RWPE1 (cell line): ENCODE measurements at regions not wholly inside any gene's neighbourhood (a gene's known extent, or its start where the extent isn't known, plus 50 kb on each side); places are given as distances from the start of the nearest gene placed in this dataset.

Experiments used
- CTCF ChIA-PET: fragments of 350-600 bp; sonication (Branson Sonifier 250); formaldehyde crosslinking; extraction: SDS; loops from one replicate; lab custom pipeline; 2021; lab: Yijun Ruan, JAX
- POLR2A ChIA-PET: fragments of 400-600 bp; formaldehyde crosslinking; extraction: SDS; loops from one replicate; lab custom pipeline; 2020; ENCODE audit warnings: antibody characterized with exemption; ENCODE audit not compliant: low non-redundant PET; lab: Yijun Ruan, JAX
- DNase-seq: peaks from one replicate; pipeline ENCODE4 v3.0.0; 2012; ENCODE audit warnings: low spot score
- H3K27ac ChIP-seq: fragments of 450-650 bp; 2 replicates; pipeline ENCODE4 v1.5.1; 2017
- CTCF ChIP-seq: fragments of 450-650 bp; conservative IDR thresholded peaks from 2 replicates; pipeline ENCODE4 v1.5.1; 2017; ENCODE audit warnings: low read depth, mild to moderate bottlenecking

- ChIA-PET CTCF (interaction anchor here (0.9 kb wide), 1 partner anchor 9 kb away, joined by 3 read pairs; no protein-coding TSS in a partner anchor), POLR2A (no interaction called here)
- DNase-seq = no peak
- no peak for TF ChIP-seq CTCF
- no peak overlapping the region for H3K27ac ChIP-seq
Observed at GRCh38 chr6:164206807-164207423, 792.4 kb downstream of the QKI start.

GRCh38 chr6:164200071-164200470 is 785.6 kb downstream of the QKI start:
- no peak overlapping the region for H3K27ac ChIP-seq
- ChIA-PET POLR2A (no interaction called here), CTCF (no interaction called here)
- DNase-seq = no peak
- no peak for TF ChIP-seq CTCF

- no peak for DNase-seq
- ChIA-PET CTCF (no interaction called here), POLR2A (no interaction called here)
- no peak for TF ChIP-seq CTCF
- no peak overlapping the region for H3K27ac ChIP-seq
Observed at GRCh38 chr6:164195942-164196281, 781.4 kb downstream of the QKI start.

- ChIA-PET POLR2A (no interaction called here), CTCF (no interaction called here)
- no peak for DNase-seq
- H3K27ac ChIP-seq = no peak overlapping the region
- no peak for TF ChIP-seq CTCF
Observed at GRCh38 chr6:164195278-164195941, 780.9 kb downstream of the QKI start.

- no peak for TF ChIP-seq CTCF
- H3K27ac ChIP-seq = no peak overlapping the region
- no peak for DNase-seq
- ChIA-PET CTCF (interaction anchor here (0.7 to 0.8 kb wide), 2 partner anchors 21 to 758 kb away, joined by 3 to 4 read pairs; no protein-coding TSS in a partner anchor), POLR2A (no interaction called here)
Observed at GRCh38 chr6:164188861-164189260, 774.3 kb downstream of the QKI start.

GRCh38 chr6:164185471-164185871 is 771.0 kb downstream of the QKI start:
- no peak overlapping the region for H3K27ac ChIP-seq
- DNase-seq = no peak
- ChIA-PET CTCF (interaction anchor here (0.6 kb wide), 1 partner anchor 1550 kb away, joined by 4 read pairs; no protein-coding TSS in a partner anchor), POLR2A (no interaction called here)
- no peak for TF ChIP-seq CTCF
